ENCODE measurements at regions not wholly inside any gene's neighbourhood (a gene's known extent, or its start where the extent isn't known, plus 50 kb on each side); places are given as distances from the start of the nearest gene placed in this dataset.
"Not testable (repeated sequence)": the region's sequence is repeated elsewhere in the genome, so short reads cannot be mapped to it uniquely, and the experiment has no call there.

- DNase-seq (ENCODE audit: low spot score): no peak
Measured at GRCh38 chr1:113303267-113303666, 87.0 kb upstream of the MAGI3 start.

DNA sequence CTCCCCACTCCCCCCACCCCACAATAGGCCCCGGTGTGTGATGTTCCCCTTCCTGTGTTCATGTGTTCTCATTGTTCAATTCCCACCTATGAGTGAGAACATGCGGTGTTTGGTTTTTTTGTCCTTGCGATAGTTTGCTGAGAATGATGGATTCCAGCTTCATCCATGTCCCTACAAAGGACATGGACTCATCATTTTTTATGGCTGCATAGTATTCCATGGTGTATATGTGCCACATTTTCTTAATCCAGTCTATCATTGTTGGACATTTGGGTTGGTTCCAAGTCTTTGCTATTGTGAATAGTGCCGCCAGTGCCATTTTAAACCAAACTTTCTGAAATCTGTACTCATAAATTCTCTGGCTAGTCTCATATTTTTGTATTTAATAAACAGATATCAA lies 85.3 kb upstream of the MAGI3 start:
- DNase-seq (ENCODE audit: low spot score): not testable (repeated sequence)

DNA sequence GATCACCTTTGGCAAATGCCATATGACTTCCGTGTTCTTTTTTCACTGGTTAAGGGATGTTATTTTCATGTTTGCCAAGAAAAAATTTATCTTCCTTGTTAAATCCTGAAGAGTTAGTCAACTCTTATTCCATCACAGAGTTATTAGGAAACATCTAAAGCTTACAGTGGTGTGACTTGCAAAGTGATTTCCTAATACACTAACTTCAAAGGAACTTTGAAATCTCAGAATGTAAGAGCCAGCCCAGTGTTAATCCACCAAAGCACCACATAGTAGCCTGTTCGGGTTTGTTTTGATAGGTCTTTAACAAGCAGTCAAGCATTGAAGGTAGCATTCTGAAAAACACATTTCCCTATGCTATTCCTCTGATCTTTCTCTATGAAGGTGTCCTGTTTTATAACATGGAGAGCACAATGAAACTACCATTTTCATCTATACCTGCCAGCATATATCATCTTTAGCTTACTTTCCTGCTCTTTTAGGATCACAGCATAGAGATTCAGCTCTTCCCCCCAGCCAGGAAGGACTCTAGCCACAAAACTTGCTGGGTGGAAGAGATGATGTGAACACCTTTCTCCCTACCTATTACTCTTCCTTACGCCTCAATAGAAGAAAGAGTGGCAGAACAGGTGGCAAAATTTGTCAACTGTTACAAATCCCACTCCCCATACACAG lies 82.4 kb upstream of the MAGI3 start:
- no peak for DNase-seq (ENCODE audit: low spot score)

- not testable (repeated sequence) for DNase-seq (ENCODE audit: low spot score)
Measured at GRCh38 chr1:113312651-113313050, 77.7 kb upstream of the MAGI3 start.

DNA sequence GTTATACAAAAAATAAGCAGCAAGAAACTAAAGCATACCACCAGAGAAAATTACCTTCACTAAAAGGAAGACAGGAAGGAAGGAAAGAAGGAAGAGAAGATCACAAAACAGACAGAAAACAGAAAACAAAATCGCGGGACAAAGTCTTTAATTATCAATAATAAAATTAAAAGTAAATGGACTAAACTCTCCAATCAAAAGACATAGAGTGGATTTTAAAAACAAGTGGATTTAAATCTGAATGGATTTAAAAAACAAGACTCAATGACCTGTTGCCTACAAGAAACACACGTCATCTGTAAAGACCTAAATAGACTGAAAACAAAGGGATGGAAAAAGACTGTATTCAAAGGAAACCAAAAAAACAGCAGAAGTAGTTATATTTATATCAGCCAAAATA lies 75.7 kb upstream of the MAGI3 start:
- no peak for DNase-seq (ENCODE audit: low spot score)

DNA sequence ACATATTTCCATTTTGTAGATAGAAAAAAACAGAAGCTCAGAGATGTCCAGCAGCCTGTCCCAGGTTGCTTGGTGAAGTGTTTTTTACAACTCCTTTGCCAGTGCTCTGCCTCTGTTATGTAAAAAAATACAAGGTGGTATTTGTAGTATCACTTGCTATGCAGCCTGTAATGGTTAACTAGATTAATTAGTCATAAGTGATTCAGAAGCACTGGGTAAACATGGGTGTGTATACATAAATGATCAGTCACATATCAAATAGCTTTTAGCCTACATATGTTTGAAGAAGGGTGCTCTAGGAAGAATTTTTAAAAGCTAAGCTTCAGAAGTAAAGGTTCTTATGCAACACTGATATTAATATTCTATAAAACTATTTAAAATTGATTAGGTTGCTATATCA lies 70.0 kb upstream of the MAGI3 start:
- no peak for DNase-seq (ENCODE audit: low spot score)

GRCh38 chr1:113320972-113321680 lies 69.2 kb upstream of the MAGI3 start:
- no peak for DNase-seq (ENCODE audit: low spot score)

DNA sequence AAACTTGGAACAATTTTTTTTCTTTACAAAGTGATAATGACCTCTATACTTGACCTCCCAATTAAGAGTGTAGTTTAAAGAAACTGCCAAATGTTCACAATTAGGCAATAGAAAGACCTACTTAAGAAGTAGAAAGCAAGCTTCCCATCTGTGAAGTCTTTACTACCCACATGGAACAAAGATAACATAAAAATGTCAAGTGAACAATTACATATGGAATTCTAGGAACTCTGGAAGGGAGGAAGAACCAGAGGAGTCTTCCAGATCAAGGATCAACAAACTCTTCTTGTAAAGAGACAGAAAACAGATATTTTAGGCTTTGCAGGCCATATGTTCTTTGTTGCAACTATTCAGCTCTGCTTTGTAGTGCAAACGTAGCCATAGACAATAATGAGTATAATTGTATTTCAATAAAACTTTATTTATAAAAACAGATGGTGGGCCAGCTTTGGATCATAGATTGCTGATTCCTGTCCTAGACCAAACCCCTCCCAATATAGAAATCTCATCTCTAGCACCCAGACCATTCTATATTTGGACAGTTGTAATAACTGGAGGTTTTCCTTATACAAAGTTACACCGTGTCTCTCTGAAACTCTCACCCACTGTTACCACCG lies 68.4 kb upstream of the MAGI3 start:
- no peak for DNase-seq (ENCODE audit: low spot score)

DNA sequence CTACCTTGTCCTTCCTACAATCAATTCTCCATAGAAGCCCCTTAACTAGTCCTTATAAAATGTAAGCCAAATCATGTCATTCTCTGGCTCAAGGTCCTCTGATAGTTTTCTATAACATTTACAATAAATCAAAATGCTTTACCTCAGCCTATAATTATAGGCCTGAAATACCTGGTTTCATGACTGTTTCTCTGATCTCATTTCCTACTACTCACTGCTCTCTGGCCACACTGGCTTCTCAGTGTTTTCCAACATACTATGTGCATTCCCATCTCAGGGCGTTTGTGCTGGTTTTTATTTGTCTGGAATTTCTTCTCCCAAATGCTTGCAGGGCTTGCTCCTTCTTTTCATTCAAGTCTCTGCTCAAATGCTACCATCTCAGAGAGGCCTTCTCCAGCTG lies 67.9 kb upstream of the MAGI3 start:
- DNase-seq (ENCODE audit: low spot score): no peak

DNA sequence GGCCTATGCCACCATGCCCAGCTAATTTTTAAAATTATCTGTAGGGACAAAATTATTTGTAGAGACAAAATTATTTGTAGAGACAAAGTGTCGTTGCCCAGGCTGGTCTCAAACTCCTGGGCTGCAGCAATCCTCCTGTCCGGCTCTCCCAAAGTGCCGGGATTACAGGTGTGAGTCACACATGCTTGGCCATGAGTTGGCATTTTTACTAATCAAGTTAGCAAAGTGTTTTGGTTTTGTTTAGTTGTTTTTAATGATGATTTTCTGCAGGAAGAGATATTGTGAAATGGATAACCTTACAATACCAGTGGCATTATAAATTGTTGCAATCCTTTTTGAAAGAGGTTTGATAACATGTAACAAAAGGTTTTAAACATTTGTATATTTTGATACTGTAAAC lies 65.3 kb upstream of the MAGI3 start:
- DNase-seq (ENCODE audit: low spot score): no peak

- DNase-seq (ENCODE audit: low spot score): no peak
Measured at GRCh38 chr1:113326976-113327375, 63.3 kb upstream of the MAGI3 start.

DNA sequence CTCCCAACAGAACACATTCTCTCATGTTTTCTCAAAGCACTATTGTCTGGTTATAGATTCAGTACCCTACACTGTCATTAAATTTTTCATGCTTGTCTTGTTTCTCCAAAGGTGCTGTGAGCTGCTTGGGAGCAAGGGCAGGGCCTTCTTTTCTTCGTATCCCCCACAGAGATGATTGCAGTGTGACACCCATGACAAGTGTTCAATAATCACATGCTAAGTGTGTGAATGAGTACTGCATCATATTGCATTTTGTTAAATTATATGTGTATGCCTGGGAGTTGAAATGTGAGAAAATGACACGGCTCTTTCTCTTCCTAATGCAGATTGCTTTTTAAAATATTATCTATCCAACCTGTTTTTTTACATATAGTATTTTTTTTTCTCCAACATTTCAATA lies 57.3 kb upstream of the MAGI3 start:
- no peak for DNase-seq (ENCODE audit: low spot score)

- no peak for DNase-seq (ENCODE audit: low spot score)
Measured at GRCh38 chr1:113340038-113340437, 50.3 kb upstream of the MAGI3 start.
